HEK293 (cell line): ENCODE measurements at regions not wholly inside any gene's neighbourhood (a gene's known extent, or its start where the extent isn't known, plus 50 kb on each side); places are given as distances from the start of the nearest gene placed in this dataset.

Source experiments
- TF ChIP-seq, protein P1 (sequence below): fragments of 450-650 bp; formaldehyde crosslinking; IDR thresholded peaks from 2 replicates; pipeline ENCODE4 v1.5.1; 2016; ENCODE audit warnings: missing biosample characterization, missing genetic modification characterization
- TF ChIP-seq, protein P2 (sequence below): fragments of 450-650 bp; formaldehyde crosslinking; IDR thresholded peaks from 2 replicates; pipeline ENCODE4 v1.5.1; 2016; ENCODE audit warnings: missing biosample characterization, missing genetic modification characterization

DNA sequence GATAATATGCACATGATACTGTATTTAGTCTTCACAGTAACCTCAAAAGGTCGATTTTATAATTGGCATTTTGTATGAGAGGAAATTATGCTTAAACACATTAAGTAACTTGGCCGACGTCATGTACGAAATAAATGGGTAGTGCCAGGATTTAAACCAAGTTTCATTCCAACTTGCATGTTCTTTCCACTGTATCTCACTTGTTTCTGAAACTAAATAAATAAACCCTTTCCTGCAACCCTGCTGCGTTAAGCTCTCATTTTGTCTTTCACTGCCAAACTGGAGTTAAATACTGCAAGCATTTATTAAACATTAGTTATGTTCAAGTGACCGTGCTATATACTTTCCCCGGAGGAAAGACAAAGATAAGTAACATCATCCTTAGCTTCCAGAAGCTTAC lies 293.9 kb upstream of the PRKD1 start:
- TF ChIP-seq, protein P1, sequence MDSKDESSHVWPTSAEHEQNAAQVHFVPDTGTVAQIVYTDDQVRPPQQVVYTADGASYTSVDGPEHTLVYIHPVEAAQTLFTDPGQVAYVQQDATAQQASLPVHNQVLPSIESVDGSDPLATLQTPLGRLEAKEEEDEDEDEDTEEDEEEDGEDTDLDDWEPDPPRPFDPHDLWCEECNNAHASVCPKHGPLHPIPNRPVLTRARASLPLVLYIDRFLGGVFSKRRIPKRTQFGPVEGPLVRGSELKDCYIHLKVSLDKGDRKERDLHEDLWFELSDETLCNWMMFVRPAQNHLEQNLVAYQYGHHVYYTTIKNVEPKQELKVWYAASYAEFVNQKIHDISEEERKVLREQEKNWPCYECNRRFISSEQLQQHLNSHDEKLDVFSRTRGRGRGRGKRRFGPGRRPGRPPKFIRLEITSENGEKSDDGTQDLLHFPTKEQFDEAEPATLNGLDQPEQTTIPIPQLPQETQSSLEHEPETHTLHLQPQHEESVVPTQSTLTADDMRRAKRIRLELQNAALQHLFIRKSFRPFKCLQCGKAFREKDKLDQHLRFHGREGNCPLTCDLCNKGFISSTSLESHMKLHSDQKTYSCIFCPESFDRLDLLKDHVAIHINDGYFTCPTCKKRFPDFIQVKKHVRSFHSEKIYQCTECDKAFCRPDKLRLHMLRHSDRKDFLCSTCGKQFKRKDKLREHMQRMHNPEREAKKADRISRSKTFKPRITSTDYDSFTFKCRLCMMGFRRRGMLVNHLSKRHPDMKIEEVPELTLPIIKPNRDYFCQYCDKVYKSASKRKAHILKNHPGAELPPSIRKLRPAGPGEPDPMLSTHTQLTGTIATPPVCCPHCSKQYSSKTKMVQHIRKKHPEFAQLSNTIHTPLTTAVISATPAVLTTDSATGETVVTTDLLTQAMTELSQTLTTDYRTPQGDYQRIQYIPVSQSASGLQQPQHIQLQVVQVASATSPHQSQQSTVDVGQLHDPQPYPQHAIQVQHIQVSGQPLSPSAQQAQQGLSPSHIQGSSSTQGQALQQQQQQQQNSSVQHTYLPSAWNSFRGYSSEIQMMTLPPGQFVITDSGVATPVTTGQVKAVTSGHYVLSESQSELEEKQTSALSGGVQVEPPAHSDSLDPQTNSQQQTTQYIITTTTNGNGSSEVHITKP = no peak
- TF ChIP-seq, protein P2, sequence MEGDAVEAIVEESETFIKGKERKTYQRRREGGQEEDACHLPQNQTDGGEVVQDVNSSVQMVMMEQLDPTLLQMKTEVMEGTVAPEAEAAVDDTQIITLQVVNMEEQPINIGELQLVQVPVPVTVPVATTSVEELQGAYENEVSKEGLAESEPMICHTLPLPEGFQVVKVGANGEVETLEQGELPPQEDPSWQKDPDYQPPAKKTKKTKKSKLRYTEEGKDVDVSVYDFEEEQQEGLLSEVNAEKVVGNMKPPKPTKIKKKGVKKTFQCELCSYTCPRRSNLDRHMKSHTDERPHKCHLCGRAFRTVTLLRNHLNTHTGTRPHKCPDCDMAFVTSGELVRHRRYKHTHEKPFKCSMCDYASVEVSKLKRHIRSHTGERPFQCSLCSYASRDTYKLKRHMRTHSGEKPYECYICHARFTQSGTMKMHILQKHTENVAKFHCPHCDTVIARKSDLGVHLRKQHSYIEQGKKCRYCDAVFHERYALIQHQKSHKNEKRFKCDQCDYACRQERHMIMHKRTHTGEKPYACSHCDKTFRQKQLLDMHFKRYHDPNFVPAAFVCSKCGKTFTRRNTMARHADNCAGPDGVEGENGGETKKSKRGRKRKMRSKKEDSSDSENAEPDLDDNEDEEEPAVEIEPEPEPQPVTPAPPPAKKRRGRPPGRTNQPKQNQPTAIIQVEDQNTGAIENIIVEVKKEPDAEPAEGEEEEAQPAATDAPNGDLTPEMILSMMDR (tag by site-specific recombination) = no peak
